Tibial nerve (tissue), 4 donors: ENCODE measurements at regions not wholly inside any gene's neighbourhood (a gene's known extent, or its start where the extent isn't known, plus 50 kb on each side); places are given as distances from the start of the nearest gene placed in this dataset.

ENCODE experiments used
- DNase-seq, 2 donors: peaks; one replicate each; pipeline ENCODE4 v3.0.0-alpha.2; 2019; ENCODE audit warnings: low spot score in 2 of 2
- H3K27ac ChIP-seq, 4 donors: fragments of 200-600 bp; sonication (generic) in 3 of 4; one replicate each; pipeline ENCODE4 v1.5.1; 2017 to 2019; ENCODE audit warnings: mild to moderate bottlenecking in 1 of 4
- H3K27me3 ChIP-seq, 2 donors: fragments of 200-600 bp; sonication (generic) in 1 of 2; one replicate each; pipeline versions ENCODE4 v1.5.1 to v1.6.0; 2017 to 2019
- H3K36me3 ChIP-seq, 3 donors: fragments of 200-600 bp; sonication (generic); one replicate each; pipeline ENCODE4 v1.5.1; 2018 to 2019
- H3K4me1 ChIP-seq, 4 donors: fragments of 200-600 bp; sonication (generic) in 3 of 4; one replicate each; pipeline ENCODE4 v1.5.1; 2017 to 2019
- H3K4me3 ChIP-seq, 4 donors: fragments of 200-600 bp; sonication (generic) in 3 of 4; one replicate each; pipeline ENCODE4 v1.5.1; 2017 to 2019; ENCODE audit warnings: mild to moderate bottlenecking in 1 of 4, moderate library complexity in 1 of 4
- H3K9me3 ChIP-seq, 4 donors: fragments of 200-600 bp; sonication (generic) in 3 of 4; one replicate each; pipeline ENCODE4 v1.5.1; 2017 to 2019
- CTCF ChIP-seq, 5 experiments: fragments of 200-600 bp in 3 of 5; fragments of 450-650 bp in 2 of 5; sonication (generic) in 3 of 5; IDR thresholded peaks; one replicate each; pipeline ENCODE4 v1.5.1; 2016 to 2019; ENCODE audit warnings: antibody characterized with exemption in 5 of 5, mild to moderate bottlenecking in 3 of 5, moderate library complexity in 2 of 5
- EP300 ChIP-seq, 2 donors: sonication (generic); formaldehyde crosslinking; IDR thresholded peaks; one replicate each; pipeline ENCODE4 v1.6.1; 2017; ENCODE audit warnings: antibody characterized with exemption in 2 of 2, mild to moderate bottlenecking in 1 of 2
- POLR2A ChIP-seq, 2 donors: fragments of 450-650 bp; IDR thresholded peaks; one replicate each; pipeline ENCODE4 v1.6.1; 2017; ENCODE audit warnings: antibody characterized with exemption in 2 of 2, mild to moderate bottlenecking in 2 of 2, moderate library complexity in 2 of 2
- WGBS, 2 donors: methylation state at CpG; one replicate each; pipeline ENCODE4 v1.1.5; 2018; 5-methylcytosine and 5-hydroxymethylcytosine counted together

GRCh38 chr5:54778783-54779182 lies 206.6 kb downstream of the ESM1 start:
- no peak for TF ChIP-seq POLR2A (IDR thresholded peaks at IDR 0.05)
- no peak for TF ChIP-seq EP300 (IDR thresholded peaks at IDR 0.05)
- TF ChIP-seq CTCF (IDR thresholded peaks at IDR 0.05): no peak
- Histone ChIP-seq H3K9me3 (no peaks in the 10 kb centered on the region), H3K4me1 (peaks cover 0 to 10% (median 0%) of the 10 kb centered on the region in 4 donors), H3K27ac (no peak overlapping the region), H3K4me3 (no peak overlapping the region), H3K27me3 (no peaks in the 10 kb centered on the region), H3K36me3 (no peaks in the 10 kb centered on the region)
- 84% methylated on average over 2 of the region's 2 CpGs for WGBS, 2 donors
- no peak for DNase-seq

GRCh38 chr5:54775645-54776044 lies 209.7 kb downstream of the ESM1 start:
- no peaks in the 10 kb centered on the region for H3K27me3 ChIP-seq
- no peak for TF ChIP-seq CTCF (IDR thresholded peaks at IDR 0.05)
- TF ChIP-seq EP300 (IDR thresholded peaks at IDR 0.05): no peak
- no peak for TF ChIP-seq POLR2A (IDR thresholded peaks at IDR 0.05)
- H3K4me1 ChIP-seq: peaks cover 0 to 10% (median 0%) of the 10 kb centered on the region in 4 donors
- no peak for DNase-seq
- H3K4me3 ChIP-seq: no peak overlapping the region
- no peaks in the 10 kb centered on the region for H3K9me3 ChIP-seq
- no peaks in the 10 kb centered on the region for H3K36me3 ChIP-seq
- H3K27ac ChIP-seq: peak overlapping the region in 1 of 4 donors; percentile 75

GRCh38 chr5:54774281-54775170 lies 210.9 kb downstream of the ESM1 start:
- Histone ChIP-seq H3K4me1 (peaks cover 0 to 10% (median 0%) of the 10 kb centered on the region in 4 donors), H3K36me3 (no peaks in the 10 kb centered on the region), H3K27ac (peak overlapping the region in 3 of 4 donors; percentile 5 to 75 (median 26)), H3K9me3 (no peaks in the 10 kb centered on the region), H3K27me3 (no peaks in the 10 kb centered on the region), H3K4me3 (no peak overlapping the region)
- peak; percentile 60 to 69 for DNase-seq
- TF ChIP-seq POLR2A (IDR thresholded peaks at IDR 0.05) (no peak), EP300 (IDR thresholded peaks at IDR 0.05) (peak in 1 of 2 donors; percentile 34), CTCF (IDR thresholded peaks at IDR 0.05) (no peak)
- 49 to 54% methylated on average over 10 of the region's 10 CpGs for WGBS, 2 donors

GRCh38 chr5:54772684-54773083 lies 212.7 kb downstream of the ESM1 start:
- H3K4me3 ChIP-seq: no peak overlapping the region

More at GRCh38 chr5:54772684-54773083, 212.7 kb downstream of the ESM1 start:
- Histone ChIP-seq H3K9me3 (no peaks in the 10 kb centered on the region), H3K27ac (no peak overlapping the region), H3K27me3 (no peaks in the 10 kb centered on the region), H3K36me3 (no peaks in the 10 kb centered on the region), H3K4me1 (peaks cover 0 to 10% (median 0%) of the 10 kb centered on the region in 4 donors)
- TF ChIP-seq POLR2A (IDR thresholded peaks at IDR 0.05) (no peak), CTCF (IDR thresholded peaks at IDR 0.05) (no peak), EP300 (IDR thresholded peaks at IDR 0.05) (no peak)
- 83 to 95% methylated on average over 2 of the region's 2 CpGs for WGBS, 2 donors
- no peak for DNase-seq
